ENCODE measurements at regions not wholly inside any gene's neighbourhood (a gene's known extent, or its start where the extent isn't known, plus 50 kb on each side); places are given as distances from the start of the nearest gene placed in this dataset.

DNA sequence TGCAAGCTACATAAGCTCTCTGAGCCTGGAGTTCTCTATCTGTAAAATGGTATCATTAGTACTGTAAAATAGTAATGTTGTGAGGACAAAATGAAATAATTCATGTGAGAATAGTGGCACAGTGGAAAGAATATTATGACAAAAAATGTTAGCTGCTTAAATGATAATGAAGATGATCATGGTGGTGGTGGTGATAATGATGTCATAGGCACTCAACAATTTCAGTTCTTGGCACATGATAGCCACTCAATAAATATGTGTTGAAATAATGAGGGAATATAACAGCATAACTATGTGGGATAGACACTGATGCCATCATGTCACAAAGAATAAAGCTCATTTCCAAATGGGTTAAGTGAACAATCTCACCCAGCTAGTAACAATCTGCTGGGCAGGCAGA, 736.3 kb downstream of the EFNB2 start (continued):
- TF ChIP-seq, protein P1, sequence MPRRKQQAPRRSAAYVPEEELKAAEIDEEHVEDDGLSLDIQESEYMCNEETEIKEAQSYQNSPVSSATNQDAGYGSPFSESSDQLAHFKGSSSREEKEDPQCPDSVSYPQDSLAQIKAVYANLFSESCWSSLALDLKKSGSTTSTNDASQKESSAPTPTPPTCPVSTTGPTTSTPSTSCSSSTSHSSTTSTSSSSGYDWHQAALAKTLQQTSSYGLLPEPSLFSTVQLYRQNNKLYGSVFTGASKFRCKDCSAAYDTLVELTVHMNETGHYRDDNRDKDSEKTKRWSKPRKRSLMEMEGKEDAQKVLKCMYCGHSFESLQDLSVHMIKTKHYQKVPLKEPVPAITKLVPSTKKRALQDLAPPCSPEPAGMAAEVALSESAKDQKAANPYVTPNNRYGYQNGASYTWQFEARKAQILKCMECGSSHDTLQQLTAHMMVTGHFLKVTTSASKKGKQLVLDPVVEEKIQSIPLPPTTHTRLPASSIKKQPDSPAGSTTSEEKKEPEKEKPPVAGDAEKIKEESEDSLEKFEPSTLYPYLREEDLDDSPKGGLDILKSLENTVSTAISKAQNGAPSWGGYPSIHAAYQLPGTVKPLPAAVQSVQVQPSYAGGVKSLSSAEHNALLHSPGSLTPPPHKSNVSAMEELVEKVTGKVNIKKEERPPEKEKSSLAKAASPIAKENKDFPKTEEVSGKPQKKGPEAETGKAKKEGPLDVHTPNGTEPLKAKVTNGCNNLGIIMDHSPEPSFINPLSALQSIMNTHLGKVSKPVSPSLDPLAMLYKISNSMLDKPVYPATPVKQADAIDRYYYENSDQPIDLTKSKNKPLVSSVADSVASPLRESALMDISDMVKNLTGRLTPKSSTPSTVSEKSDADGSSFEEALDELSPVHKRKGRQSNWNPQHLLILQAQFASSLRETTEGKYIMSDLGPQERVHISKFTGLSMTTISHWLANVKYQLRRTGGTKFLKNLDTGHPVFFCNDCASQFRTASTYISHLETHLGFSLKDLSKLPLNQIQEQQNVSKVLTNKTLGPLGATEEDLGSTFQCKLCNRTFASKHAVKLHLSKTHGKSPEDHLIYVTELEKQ (tag by site-specific recombination; IDR thresholded peaks at IDR 0.05; ENCODE audit: borderline replicate concordance): no peak
- TF ChIP-seq, protein P2, sequence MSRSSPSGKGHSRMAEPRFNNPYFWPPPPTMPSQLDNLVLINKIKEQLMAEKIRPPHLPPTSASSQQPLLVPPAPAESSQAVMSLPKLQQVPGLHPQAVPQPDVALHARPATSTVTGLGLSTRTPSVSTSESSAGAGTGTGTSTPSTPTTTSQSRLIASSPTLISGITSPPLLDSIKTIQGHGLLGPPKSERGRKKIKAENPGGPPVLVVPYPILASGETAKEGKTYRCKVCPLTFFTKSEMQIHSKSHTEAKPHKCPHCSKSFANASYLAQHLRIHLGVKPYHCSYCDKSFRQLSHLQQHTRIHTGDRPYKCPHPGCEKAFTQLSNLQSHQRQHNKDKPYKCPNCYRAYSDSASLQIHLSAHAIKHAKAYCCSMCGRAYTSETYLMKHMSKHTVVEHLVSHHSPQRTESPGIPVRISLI (tag by site-specific recombination; IDR thresholded peaks at IDR 0.05): no peak
- no peak for TF ChIP-seq ZNF138 (tag by site-specific recombination; IDR thresholded peaks at IDR 0.05; ENCODE audit: borderline replicate concordance)
- no peak for TF ChIP-seq ZNF140 (tag by site-specific recombination; IDR thresholded peaks at IDR 0.05)
- no peak for TF ChIP-seq ZNF202 (tag by site-specific recombination; IDR thresholded peaks at IDR 0.05; ENCODE audit: borderline replicate concordance)
- no peak for TF ChIP-seq ZNF416 (tag by site-specific recombination; IDR thresholded peaks at IDR 0.05)

DNA sequence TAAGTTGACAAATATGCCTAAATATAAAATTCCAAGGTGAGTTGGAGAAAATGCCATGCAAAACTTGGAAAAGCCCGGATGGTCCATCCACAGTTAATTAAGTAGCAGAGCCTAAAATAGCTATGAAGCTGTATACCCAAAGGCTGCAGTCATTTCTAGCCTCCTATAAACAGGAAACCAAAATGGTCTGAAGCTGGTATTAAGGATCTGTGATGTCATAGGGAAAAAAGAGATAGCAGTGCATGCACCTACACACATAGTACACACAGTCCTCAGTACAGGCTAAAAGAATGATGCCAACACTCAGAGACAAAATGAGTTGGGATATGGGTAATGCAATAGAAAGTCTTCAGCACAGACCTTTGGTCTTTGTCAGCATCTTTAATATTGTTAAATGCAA, 736.9 kb downstream of the EFNB2 start:
- Histone ChIP-seq H3K9me3 (ENCODE audit: control insufficient read depth, insufficient read depth, low read depth, low read length) (no peaks in the 10 kb centered on the region), H3K4me3 (ENCODE audit: low read depth, low read length) (no peak overlapping the region), H3K36me3 (ENCODE audit: control insufficient read depth in 2 of 2, insufficient read depth in 1 of 2, low read length in 2 of 2) (no peaks in the 10 kb centered on the region), H3K27ac (ENCODE audit: extremely low read depth, low read depth, low read length) (no peak overlapping the region), H3K4me1 (ENCODE audit: control insufficient read depth, insufficient read depth, low read length) (no peaks in the 10 kb centered on the region)
- no peak for TF ChIP-seq ZFHX2 (tag by site-specific recombination; conservative IDR thresholded peaks at IDR 0.05)
- no peak for TF ChIP-seq ZNF19 (tag by site-specific recombination; IDR thresholded peaks at IDR 0.05; ENCODE audit: low read depth)
- TF ChIP-seq, protein P3, sequence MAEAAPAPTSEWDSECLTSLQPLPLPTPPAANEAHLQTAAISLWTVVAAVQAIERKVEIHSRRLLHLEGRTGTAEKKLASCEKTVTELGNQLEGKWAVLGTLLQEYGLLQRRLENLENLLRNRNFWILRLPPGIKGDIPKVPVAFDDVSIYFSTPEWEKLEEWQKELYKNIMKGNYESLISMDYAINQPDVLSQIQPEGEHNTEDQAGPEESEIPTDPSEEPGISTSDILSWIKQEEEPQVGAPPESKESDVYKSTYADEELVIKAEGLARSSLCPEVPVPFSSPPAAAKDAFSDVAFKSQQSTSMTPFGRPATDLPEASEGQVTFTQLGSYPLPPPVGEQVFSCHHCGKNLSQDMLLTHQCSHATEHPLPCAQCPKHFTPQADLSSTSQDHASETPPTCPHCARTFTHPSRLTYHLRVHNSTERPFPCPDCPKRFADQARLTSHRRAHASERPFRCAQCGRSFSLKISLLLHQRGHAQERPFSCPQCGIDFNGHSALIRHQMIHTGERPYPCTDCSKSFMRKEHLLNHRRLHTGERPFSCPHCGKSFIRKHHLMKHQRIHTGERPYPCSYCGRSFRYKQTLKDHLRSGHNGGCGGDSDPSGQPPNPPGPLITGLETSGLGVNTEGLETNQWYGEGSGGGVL (tag by site-specific recombination; IDR thresholded peaks at IDR 0.05): no peak
- TF ChIP-seq ZNF560 (tag by site-specific recombination; IDR thresholded peaks at IDR 0.05; ENCODE audit: borderline replicate concordance): no peak
- no peak for TF ChIP-seq ZNF654 (tag by site-specific recombination; IDR thresholded peaks at IDR 0.05; ENCODE audit: low read depth)
- no peak for TF ChIP-seq ZNF404 (tag by site-specific recombination; IDR thresholded peaks at IDR 0.05)
- TF ChIP-seq, protein P4, sequence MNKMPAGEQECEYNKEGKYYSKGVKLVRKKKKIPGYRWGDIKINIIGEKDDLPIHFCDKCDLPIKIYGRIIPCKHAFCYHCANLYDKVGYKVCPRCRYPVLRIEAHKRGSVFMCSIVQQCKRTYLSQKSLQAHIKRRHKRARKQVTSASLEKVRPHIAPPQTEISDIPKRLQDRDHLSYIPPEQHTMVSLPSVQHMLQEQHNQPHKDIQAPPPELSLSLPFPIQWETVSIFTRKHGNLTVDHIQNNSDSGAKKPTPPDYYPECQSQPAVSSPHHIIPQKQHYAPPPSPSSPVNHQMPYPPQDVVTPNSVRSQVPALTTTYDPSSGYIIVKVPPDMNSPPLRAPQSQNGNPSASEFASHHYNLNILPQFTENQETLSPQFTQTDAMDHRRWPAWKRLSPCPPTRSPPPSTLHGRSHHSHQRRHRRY (tag by site-specific recombination; IDR thresholded peaks at IDR 0.05): no peak
- no peak for TF ChIP-seq SETDB1 (IDR thresholded peaks at IDR 0.05; ENCODE audit: insufficient read length, low read length)
- no peak for TF ChIP-seq ZSCAN30 (tag by site-specific recombination; IDR thresholded peaks at IDR 0.05)
- TF ChIP-seq KLF9 (tag by site-specific recombination; IDR thresholded peaks at IDR 0.05; ENCODE audit: low read depth): no peak
- TF ChIP-seq GLIS2 (tag by site-specific recombination; IDR thresholded peaks at IDR 0.05): no peak
- TF ChIP-seq, protein P5, sequence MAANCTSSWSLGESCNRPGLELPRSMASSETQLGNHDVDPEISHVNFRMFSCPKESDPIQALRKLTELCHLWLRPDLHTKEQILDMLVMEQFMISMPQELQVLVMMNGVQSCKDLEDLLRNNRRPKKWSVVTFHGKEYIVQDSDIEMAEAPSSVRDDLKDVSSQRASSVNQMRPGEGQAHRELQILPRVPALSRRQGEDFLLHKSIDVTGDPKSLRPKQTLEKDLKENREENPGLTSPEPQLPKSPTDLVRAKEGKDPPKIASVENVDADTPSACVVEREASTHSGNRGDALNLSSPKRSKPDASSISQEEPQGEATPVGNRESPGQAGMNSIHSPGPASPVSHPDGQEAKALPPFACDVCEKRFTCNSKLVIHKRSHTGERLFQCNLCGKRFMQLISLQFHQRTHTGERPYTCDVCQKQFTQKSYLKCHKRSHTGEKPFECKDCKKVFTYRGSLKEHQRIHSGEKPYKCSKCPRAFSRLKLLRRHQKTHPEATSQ (tag by site-specific recombination; IDR thresholded peaks at IDR 0.05): no peak
- TF ChIP-seq, protein P6, sequence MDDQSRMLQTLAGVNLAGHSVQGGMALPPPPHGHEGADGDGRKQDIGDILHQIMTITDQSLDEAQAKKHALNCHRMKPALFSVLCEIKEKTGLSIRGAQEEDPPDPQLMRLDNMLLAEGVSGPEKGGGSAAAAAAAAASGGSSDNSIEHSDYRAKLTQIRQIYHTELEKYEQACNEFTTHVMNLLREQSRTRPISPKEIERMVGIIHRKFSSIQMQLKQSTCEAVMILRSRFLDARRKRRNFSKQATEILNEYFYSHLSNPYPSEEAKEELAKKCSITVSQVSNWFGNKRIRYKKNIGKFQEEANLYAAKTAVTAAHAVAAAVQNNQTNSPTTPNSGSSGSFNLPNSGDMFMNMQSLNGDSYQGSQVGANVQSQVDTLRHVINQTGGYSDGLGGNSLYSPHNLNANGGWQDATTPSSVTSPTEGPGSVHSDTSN (CRISPR knock-in tag; IDR thresholded peaks at IDR 0.05): no peak
- CTCF ChIA-PET: no interaction called here
- POLR2A ChIA-PET: no interaction called here
